Hepatocyte (in vitro differentiated cells): ENCODE measurements at regions not wholly inside any gene's neighbourhood (a gene's known extent, or its start where the extent isn't known, plus 50 kb on each side); places are given as distances from the start of the nearest gene placed in this dataset.

Experiments
- DNase-seq: peaks from one replicate; pipeline ENCODE4 v3.0.0-alpha.2; 2016; ENCODE audit warnings: low spot score
- H2AFZ ChIP-seq: fragments of 200-600 bp; sonication (generic); 2 replicates; pipeline ENCODE4 v1.6.0; 2016; ENCODE audit warnings: antibody characterized with exemption, mild to moderate bottlenecking
- H3K27ac ChIP-seq: fragments of 200-600 bp; sonication (generic); 2 replicates; pipeline ENCODE4 v1.5.1; 2016; ENCODE audit warnings: mild to moderate bottlenecking
- H3K27me3 ChIP-seq: fragments of 200-600 bp; sonication (generic); 2 replicates; pipeline ENCODE4 v1.6.1; 2016
- H3K36me3 ChIP-seq: fragments of 200-600 bp; sonication (generic); replicated peaks from 2 replicates; pipeline ENCODE4 v1.5.1; 2016; ENCODE audit warnings: low read depth; ENCODE audit not compliant: insufficient read depth
- H3K4me1 ChIP-seq: fragments of 200-600 bp; sonication (generic); 2 replicates; pipeline ENCODE4 v1.5.1; 2016; ENCODE audit warnings: mild to moderate bottlenecking, moderate library complexity; ENCODE audit not compliant: insufficient read depth
- H3K4me2 ChIP-seq: fragments of 200-600 bp; sonication (generic); 2 replicates; pipeline ENCODE4 v1.6.0; 2016
- H3K4me3 ChIP-seq: fragments of 200-600 bp; sonication (generic); 2 replicates; pipeline ENCODE4 v1.5.1; 2016; ENCODE audit warnings: mild to moderate bottlenecking
- H3K79me2 ChIP-seq: fragments of 200-600 bp; sonication (generic); 2 replicates; pipeline ENCODE4 v1.6.0; 2017; ENCODE audit warnings: mild to moderate bottlenecking
- H3K9me2 ChIP-seq: fragments of 200-600 bp; sonication (generic); replicated peaks from 2 replicates; pipeline ENCODE4 v1.6.0; 2017; ENCODE audit warnings: mild to moderate bottlenecking; ENCODE audit not compliant: insufficient read depth
- H3K9me3 ChIP-seq: fragments of 200-600 bp; sonication (generic); 2 replicates; pipeline ENCODE4 v1.5.1; 2016; ENCODE audit warnings: low read depth, mild to moderate bottlenecking
- H4K20me1 ChIP-seq: fragments of 200-600 bp; sonication (generic); 2 replicates; pipeline ENCODE4 v1.6.0; 2016; ENCODE audit warnings: mild to moderate bottlenecking; ENCODE audit not compliant: insufficient read depth, poor library complexity, severe bottlenecking
- EZH2 ChIP-seq: fragments of 200-600 bp; sonication (generic); IDR thresholded peaks from 2 replicates; pipeline ENCODE4 v1.6.1; 2016; ENCODE audit warnings: antibody characterized with exemption, mild to moderate bottlenecking, borderline replicate concordance
- EZH2phosphoT487 ChIP-seq: fragments of 200-600 bp; sonication (generic); IDR thresholded peaks from one replicate; pipeline ENCODE4 v1.6.1; 2018; ENCODE audit warnings: antibody characterized with exemption, mild to moderate bottlenecking, low read depth, moderate library complexity; ENCODE audit not compliant: unreplicated experiment, severe bottlenecking
- WGBS: methylation state at CpG from one replicate; pipeline ENCODE4 v1.1.6; 2016; ENCODE audit warnings: low lambda C conversion rate; ENCODE audit errors: missing lambda C conversion rate; 5-methylcytosine and 5-hydroxymethylcytosine counted together
- TF ChIP-seq, protein P1 (sequence below): fragments of 200-600 bp; sonication (generic); IDR thresholded peaks from 2 replicates; pipeline ENCODE4 v1.5.1; 2016; ENCODE audit warnings: antibody characterized with exemption, mild to moderate bottlenecking; ENCODE audit not compliant: poor library complexity

DNA sequence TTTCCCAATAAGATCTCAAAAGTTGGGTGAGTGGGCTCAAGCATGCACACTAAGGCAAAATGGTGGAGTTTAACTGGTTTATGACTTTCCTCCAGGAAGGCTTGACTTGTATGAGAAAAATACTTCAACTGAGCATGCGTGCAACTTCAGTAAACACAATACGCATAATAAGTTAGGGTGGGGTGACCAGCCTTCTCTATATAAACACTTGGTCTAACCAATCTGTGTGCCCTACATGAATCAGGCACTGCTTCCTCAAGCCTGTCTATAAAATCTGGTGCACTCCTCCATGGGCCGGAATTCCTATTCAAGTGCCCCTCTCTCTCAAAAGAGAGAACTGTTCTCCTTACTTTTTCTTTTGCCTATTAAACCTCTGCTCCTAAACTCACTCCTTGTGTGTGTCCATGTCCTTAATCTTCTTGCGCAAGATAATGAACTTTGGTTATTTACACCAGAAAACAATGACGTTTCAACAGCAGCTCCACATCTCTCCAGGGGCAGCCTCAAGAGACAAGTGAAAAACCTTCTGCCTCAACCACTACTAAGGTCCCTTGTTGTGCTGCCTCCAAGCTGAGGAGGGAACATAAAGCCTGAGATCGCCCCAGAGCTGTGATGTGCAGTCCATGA, 352.6 kb downstream of the CAAP1 start:
- H3K27ac ChIP-seq: no peak overlapping the region
- DNase-seq: no peak
- no peaks in the 10 kb centered on the region for H3K79me2 ChIP-seq
- no peaks in the 10 kb centered on the region for H3K27me3 ChIP-seq
- H3K4me3 ChIP-seq: no peak overlapping the region
- TF ChIP-seq EZH2: no peak
- no peak for TF ChIP-seq EZH2phosphoT487
- TF ChIP-seq, protein P1, sequence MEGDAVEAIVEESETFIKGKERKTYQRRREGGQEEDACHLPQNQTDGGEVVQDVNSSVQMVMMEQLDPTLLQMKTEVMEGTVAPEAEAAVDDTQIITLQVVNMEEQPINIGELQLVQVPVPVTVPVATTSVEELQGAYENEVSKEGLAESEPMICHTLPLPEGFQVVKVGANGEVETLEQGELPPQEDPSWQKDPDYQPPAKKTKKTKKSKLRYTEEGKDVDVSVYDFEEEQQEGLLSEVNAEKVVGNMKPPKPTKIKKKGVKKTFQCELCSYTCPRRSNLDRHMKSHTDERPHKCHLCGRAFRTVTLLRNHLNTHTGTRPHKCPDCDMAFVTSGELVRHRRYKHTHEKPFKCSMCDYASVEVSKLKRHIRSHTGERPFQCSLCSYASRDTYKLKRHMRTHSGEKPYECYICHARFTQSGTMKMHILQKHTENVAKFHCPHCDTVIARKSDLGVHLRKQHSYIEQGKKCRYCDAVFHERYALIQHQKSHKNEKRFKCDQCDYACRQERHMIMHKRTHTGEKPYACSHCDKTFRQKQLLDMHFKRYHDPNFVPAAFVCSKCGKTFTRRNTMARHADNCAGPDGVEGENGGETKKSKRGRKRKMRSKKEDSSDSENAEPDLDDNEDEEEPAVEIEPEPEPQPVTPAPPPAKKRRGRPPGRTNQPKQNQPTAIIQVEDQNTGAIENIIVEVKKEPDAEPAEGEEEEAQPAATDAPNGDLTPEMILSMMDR: no peak
- H3K9me2 ChIP-seq: no peaks in the 10 kb centered on the region
- no peaks in the 10 kb centered on the region for H3K36me3 ChIP-seq
- no peaks in the 10 kb centered on the region for H4K20me1 ChIP-seq
- H3K4me2 ChIP-seq: no peak overlapping the region
- H2AFZ ChIP-seq: no peak overlapping the region
- 88% methylated on average over 6 of the region's 6 CpGs for WGBS
- H3K9me3 ChIP-seq: peaks cover 6% of the 10 kb centered on the region
- no peaks in the 10 kb centered on the region for H3K4me1 ChIP-seq

DNA sequence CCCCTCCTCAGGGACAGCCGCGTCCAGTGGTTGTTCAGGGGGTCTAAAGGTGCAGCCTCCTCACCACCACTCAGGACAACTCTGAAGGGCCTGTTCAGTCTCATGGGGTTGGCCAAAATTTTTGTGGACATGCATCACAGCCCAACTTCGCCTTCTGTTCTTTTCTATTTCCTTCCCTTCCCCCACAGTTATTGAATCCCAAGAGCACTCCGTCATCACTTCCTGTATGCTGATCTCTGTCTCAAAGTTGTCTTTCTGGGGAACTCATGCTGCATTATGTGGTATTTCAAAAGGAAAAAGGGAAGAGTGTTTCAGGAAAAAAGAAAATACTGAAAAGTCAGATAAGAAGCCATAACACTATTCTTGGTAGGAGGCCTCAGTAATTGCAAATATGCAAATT, 355.4 kb downstream of the CAAP1 start:
- no peak for DNase-seq
- Histone ChIP-seq H3K27me3 (no peaks in the 10 kb centered on the region), H3K27ac (no peak overlapping the region), H3K9me2 (no peaks in the 10 kb centered on the region), H3K9me3 (peaks cover 6% of the 10 kb centered on the region), H2AFZ (no peak overlapping the region), H3K4me1 (no peaks in the 10 kb centered on the region), H4K20me1 (no peaks in the 10 kb centered on the region), H3K79me2 (no peaks in the 10 kb centered on the region), H3K36me3 (no peaks in the 10 kb centered on the region), H3K4me3 (no peak overlapping the region), H3K4me2 (no peak overlapping the region)
- WGBS: 83% methylated on average over 4 of the region's 4 CpGs
- TF ChIP-seq, protein P1: no peak

DNA sequence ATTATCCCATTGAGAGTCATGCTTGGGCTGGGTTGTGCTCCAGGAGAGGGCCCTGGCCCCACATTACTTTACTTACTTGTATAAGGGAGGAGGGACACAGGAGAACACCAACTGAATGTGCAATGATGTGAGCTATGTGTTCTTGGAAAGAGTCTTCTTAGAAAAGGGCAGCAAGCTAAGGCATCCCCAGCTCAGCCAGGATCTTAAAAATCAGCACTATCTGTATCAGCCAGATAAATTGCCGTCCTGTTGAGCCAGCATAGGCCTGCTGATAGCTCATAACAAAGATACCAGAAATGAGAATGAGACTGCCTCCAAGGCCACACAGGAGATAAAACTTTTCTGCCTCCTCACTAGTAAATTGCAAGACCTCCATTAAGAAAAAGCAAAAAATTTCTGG, 357.5 kb downstream of the CAAP1 start:
- no peak for DNase-seq
- H4K20me1 ChIP-seq: no peaks in the 10 kb centered on the region
- H3K27me3 ChIP-seq: no peaks in the 10 kb centered on the region
- H3K27ac ChIP-seq: no peak overlapping the region
- no peaks in the 10 kb centered on the region for H3K9me2 ChIP-seq
- H3K79me2 ChIP-seq: no peaks in the 10 kb centered on the region
- H3K4me3 ChIP-seq: no peak overlapping the region
- H2AFZ ChIP-seq: no peak overlapping the region
- TF ChIP-seq, protein P1: no peak
- TF ChIP-seq EZH2 (no peak), EZH2phosphoT487 (no peak)
- H3K9me3 ChIP-seq: no peaks in the 10 kb centered on the region
- no peaks in the 10 kb centered on the region for H3K36me3 ChIP-seq
- no peaks in the 10 kb centered on the region for H3K4me1 ChIP-seq
- WGBS: 27% methylated on average over 1 of the region's 1 CpG
- H3K4me2 ChIP-seq: no peak overlapping the region

DNA sequence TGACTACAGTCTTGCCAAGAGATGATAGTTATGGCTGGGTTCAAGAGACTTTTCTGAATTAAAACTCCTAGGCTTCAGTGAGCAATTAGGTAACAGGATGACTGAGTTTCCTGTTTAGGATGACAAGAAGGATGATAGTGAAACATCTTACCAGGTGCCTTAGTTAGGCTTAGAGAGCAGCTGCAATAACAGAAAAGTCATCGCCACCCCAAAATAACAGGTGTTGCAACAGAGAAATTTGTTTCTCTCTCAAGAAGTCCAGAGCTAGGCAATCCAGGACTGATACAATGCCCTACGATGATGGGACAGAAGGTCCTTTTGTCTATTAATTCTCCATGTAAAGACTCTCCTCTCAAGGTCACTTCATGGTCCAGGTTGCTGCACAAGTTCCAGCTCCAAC, 361.8 kb downstream of the CAAP1 start:
- Histone ChIP-seq H2AFZ (no peak overlapping the region), H3K9me2 (no peaks in the 10 kb centered on the region), H3K4me1 (no peaks in the 10 kb centered on the region), H3K9me3 (no peaks in the 10 kb centered on the region), H3K79me2 (no peaks in the 10 kb centered on the region), H3K36me3 (no peaks in the 10 kb centered on the region), H3K27ac (no peak overlapping the region), H3K4me2 (no peak overlapping the region), H3K27me3 (no peaks in the 10 kb centered on the region), H3K4me3 (no peak overlapping the region), H4K20me1 (no peaks in the 10 kb centered on the region)
- DNase-seq: no peak
- 89% methylated on average over 2 of the region's 2 CpGs for WGBS
- TF ChIP-seq, protein P1: no peak
- TF ChIP-seq EZH2phosphoT487 (no peak), EZH2 (no peak)
